ENCODE measurements at regions not wholly inside any gene's neighbourhood (a gene's known extent, or its start where the extent isn't known, plus 50 kb on each side); places are given as distances from the start of the nearest gene placed in this dataset.
A peak's percentile ranks its signal among the peaks of the same experiment; 100 is the strongest.

- no TSS peak for BruUV-seq (replicated peaks)
- ChIA-PET CTCF (interaction anchor here (0.6 to 1.1 kb wide), 2 partner anchors 61 to 1808 kb away, joined by 3 read pairs; no protein-coding TSS in a partner anchor), POLR2A (interaction anchor here (0.7 to 1.8 kb wide), 3 partner anchors 11 to 572 kb away, joined by 3 to 5 read pairs (median 3); no protein-coding TSS in a partner anchor)
- H3K4me3 Mint-ChIP-seq (ENCODE audit: unreplicated experiment), result no peak overlapping the region
- TF ChIP-seq CTCF (IDR thresholded peaks at IDR 0.05; ENCODE audit: unreplicated experiment), result no peak
- no peaks in the 10 kb centered on the region for H3K9me3 Mint-ChIP-seq (ENCODE audit: unreplicated experiment)
- peak; percentile 9 for DNase-seq (ENCODE audit: unreplicated experiment)
- H3K36me3 Mint-ChIP-seq (ENCODE audit: insufficient read depth, unreplicated experiment), result no peaks in the 10 kb centered on the region
- intact Hi-C loops (cut with micrococcal nuclease), result no loop called here
- H3K4me1 Mint-ChIP-seq (ENCODE audit: insufficient read depth, unreplicated experiment), result peaks cover 17% of the 10 kb centered on the region
- H3K27me3 Mint-ChIP-seq (ENCODE audit: insufficient read depth, unreplicated experiment), result no peaks in the 10 kb centered on the region
- no peak overlapping the region for H3K27ac Mint-ChIP-seq (ENCODE audit: low read depth, unreplicated experiment)
Measured at GRCh38 chr6:51289041-51289440, 470.4 kb downstream of the TFAP2B start.

- intact Hi-C loops (cut with micrococcal nuclease), result no loop called here
- CTCF ChIA-PET, result interaction anchor here (0.7 to 0.8 kb wide), 2 partner anchors 38 to 465 kb away, joined by 3 read pairs; no protein-coding TSS in a partner anchor
- no TSS peak for BruUV-seq (replicated peaks)
- POLR2A ChIA-PET, result no interaction called here
- no peak overlapping the region for H3K27ac Mint-ChIP-seq (ENCODE audit: low read depth, unreplicated experiment)
- H3K4me1 Mint-ChIP-seq (ENCODE audit: insufficient read depth, unreplicated experiment), result peaks cover 17% of the 10 kb centered on the region
- TF ChIP-seq CTCF (IDR thresholded peaks at IDR 0.05; ENCODE audit: unreplicated experiment), result no peak
- H3K9me3 Mint-ChIP-seq (ENCODE audit: unreplicated experiment), result no peaks in the 10 kb centered on the region
- no peak overlapping the region for H3K4me3 Mint-ChIP-seq (ENCODE audit: unreplicated experiment)
- H3K27me3 Mint-ChIP-seq (ENCODE audit: insufficient read depth, unreplicated experiment), result no peaks in the 10 kb centered on the region
- DNase-seq (ENCODE audit: unreplicated experiment), result peak; percentile 21
- no peaks in the 10 kb centered on the region for H3K36me3 Mint-ChIP-seq (ENCODE audit: insufficient read depth, unreplicated experiment)
Measured at GRCh38 chr6:51292659-51293058, 474.0 kb downstream of the TFAP2B start.

- no TSS peak for BruUV-seq (replicated peaks)
- TF ChIP-seq CTCF (IDR thresholded peaks at IDR 0.05; ENCODE audit: unreplicated experiment), result no peak
- no peaks in the 10 kb centered on the region for H3K27me3 Mint-ChIP-seq (ENCODE audit: insufficient read depth, unreplicated experiment)
- no peaks in the 10 kb centered on the region for H3K9me3 Mint-ChIP-seq (ENCODE audit: unreplicated experiment)
- H3K4me1 Mint-ChIP-seq (ENCODE audit: insufficient read depth, unreplicated experiment), result peaks cover 19% of the 10 kb centered on the region
- H3K27ac Mint-ChIP-seq (ENCODE audit: low read depth, unreplicated experiment), result peak overlapping the region; percentile 92
- peak; percentile 84 for DNase-seq (ENCODE audit: unreplicated experiment)
- POLR2A ChIA-PET, result interaction anchor here (0.6 to 2.9 kb wide), 13 partner anchors 8 to 483 kb away, joined by 3 to 13 read pairs (median 4); no protein-coding TSS in a partner anchor
- H3K36me3 Mint-ChIP-seq (ENCODE audit: insufficient read depth, unreplicated experiment), result no peaks in the 10 kb centered on the region
- CTCF ChIA-PET, result interaction anchor here (0.6 to 1.8 kb wide), 6 partner anchors 16 to 1154 kb away, joined by 3 to 7 read pairs (median 3); no protein-coding TSS in a partner anchor
- H3K4me3 Mint-ChIP-seq (ENCODE audit: unreplicated experiment), result peak overlapping the region; percentile 20
- intact Hi-C loops (cut with micrococcal nuclease), result no loop called here
Measured at GRCh38 chr6:51299621-51300380, 481.1 kb downstream of the TFAP2B start.

GRCh38 chr6:51300510-51300909, 481.8 kb downstream of the TFAP2B start:
- no peaks in the 10 kb centered on the region for H3K27me3 Mint-ChIP-seq (ENCODE audit: insufficient read depth, unreplicated experiment)
- no peaks in the 10 kb centered on the region for H3K9me3 Mint-ChIP-seq (ENCODE audit: unreplicated experiment)
- no TSS peak for BruUV-seq (replicated peaks)
- intact Hi-C loops (cut with micrococcal nuclease), result no loop called here
- H3K4me3 Mint-ChIP-seq (ENCODE audit: unreplicated experiment), result peak overlapping the region; percentile 20
- ChIA-PET POLR2A (interaction anchor here (0.6 to 2.9 kb wide), 9 partner anchors 8 to 483 kb away, joined by 3 to 13 read pairs (median 4); no protein-coding TSS in a partner anchor), CTCF (interaction anchor here (1.0 to 1.8 kb wide), 3 partner anchors 16 to 56 kb away, joined by 3 to 7 read pairs (median 4); no protein-coding TSS in a partner anchor)
- peaks cover 19% of the 10 kb centered on the region for H3K4me1 Mint-ChIP-seq (ENCODE audit: insufficient read depth, unreplicated experiment)
- TF ChIP-seq CTCF (IDR thresholded peaks at IDR 0.05; ENCODE audit: unreplicated experiment), result no peak
- DNase-seq (ENCODE audit: unreplicated experiment), result no peak
- peak overlapping the region; percentile 92 for H3K27ac Mint-ChIP-seq (ENCODE audit: low read depth, unreplicated experiment)
- H3K36me3 Mint-ChIP-seq (ENCODE audit: insufficient read depth, unreplicated experiment), result no peaks in the 10 kb centered on the region

All from MCF 10A (cell line).